Glutamatergic neuron (in vitro differentiated cells): ENCODE measurements at regions not wholly inside any gene's neighbourhood (a gene's known extent, or its start where the extent isn't known, plus 50 kb on each side); places are given as distances from the start of the nearest gene placed in this dataset.

ENCODE experiments used
- DNase-seq: peaks from one replicate; pipeline ENCODE4 v3.0.0; 2022
- H3K27ac Mint-ChIP-seq: one replicate; pipeline ENCODE4 v1.8.0; 2020; ENCODE audit warnings: mild to moderate bottlenecking, mixed read lengths, inconsistent platforms; ENCODE audit not compliant: unreplicated experiment
- H3K27me3 Mint-ChIP-seq: one replicate; pipeline ENCODE4 v1.8.0; 2020; ENCODE audit warnings: mild to moderate bottlenecking, moderate library complexity, mixed read lengths, inconsistent platforms; ENCODE audit not compliant: unreplicated experiment
- H3K36me3 Mint-ChIP-seq: one replicate; pipeline ENCODE4 v1.8.0; 2020; ENCODE audit warnings: mild to moderate bottlenecking, mixed read lengths, inconsistent platforms; ENCODE audit not compliant: unreplicated experiment
- H3K4me1 Mint-ChIP-seq: one replicate; pipeline ENCODE4 v1.8.0; 2020; ENCODE audit warnings: mild to moderate bottlenecking, low read depth, mixed read lengths, inconsistent platforms; ENCODE audit not compliant: unreplicated experiment
- H3K4me3 Mint-ChIP-seq: one replicate; pipeline ENCODE4 v1.8.0; 2020; ENCODE audit warnings: mild to moderate bottlenecking, mixed read lengths, inconsistent platforms; ENCODE audit not compliant: unreplicated experiment
- H3K9me3 Mint-ChIP-seq: one replicate; pipeline ENCODE4 v1.8.0; 2020; ENCODE audit warnings: mild to moderate bottlenecking, moderate library complexity, mixed read lengths, inconsistent platforms; ENCODE audit not compliant: unreplicated experiment
- CTCF ChIP-seq: fragments of 200-600 bp; sonication (generic); IDR thresholded peaks from one replicate; pipeline ENCODE4 v1.5.0; 2021; ENCODE audit not compliant: partially characterized antibody, unreplicated experiment

DNA sequence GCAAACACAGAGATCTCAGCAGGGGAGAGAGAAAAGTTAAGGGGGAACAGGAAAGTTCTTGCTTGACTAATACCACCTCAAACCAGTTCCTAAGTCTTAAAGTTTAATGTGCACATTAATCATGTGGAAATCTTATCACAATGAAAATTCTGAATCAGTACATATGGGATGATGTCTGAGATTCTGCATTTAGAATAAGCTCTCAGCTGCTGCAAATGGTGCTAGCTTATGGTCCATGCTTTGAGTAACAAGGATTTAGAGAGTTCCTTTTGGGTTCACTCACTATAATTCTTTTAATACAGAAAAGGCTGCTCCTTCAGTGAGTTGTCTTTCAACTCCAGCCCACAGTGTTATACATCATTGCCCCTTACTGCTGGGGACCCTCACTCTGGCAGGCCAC lies 99.5 kb upstream of the THRB start:
- Mint-ChIP-seq H3K9me3 (no peaks in the 10 kb centered on the region), H3K36me3 (no peaks in the 10 kb centered on the region), H3K4me1 (peaks cover 4% of the 10 kb centered on the region), H3K27ac (no peak overlapping the region), H3K4me3 (no peak overlapping the region), H3K27me3 (peaks cover 3% of the 10 kb centered on the region)
- no peak for TF ChIP-seq CTCF
- no peak for DNase-seq

GRCh38 chr3:24595796-24596195 lies 101.1 kb upstream of the THRB start:
- Mint-ChIP-seq H3K27me3 (peaks cover 3% of the 10 kb centered on the region), H3K9me3 (no peaks in the 10 kb centered on the region), H3K4me1 (peaks cover 2% of the 10 kb centered on the region), H3K36me3 (no peaks in the 10 kb centered on the region), H3K27ac (no peak overlapping the region), H3K4me3 (no peak overlapping the region)
- no peak for DNase-seq
- TF ChIP-seq CTCF: no peak

GRCh38 chr3:24596626-24597025 lies 102.0 kb upstream of the THRB start:
- Mint-ChIP-seq H3K27me3 (peaks cover 3% of the 10 kb centered on the region), H3K36me3 (no peaks in the 10 kb centered on the region), H3K27ac (no peak overlapping the region), H3K4me3 (no peak overlapping the region), H3K4me1 (no peaks in the 10 kb centered on the region), H3K9me3 (no peaks in the 10 kb centered on the region)
- TF ChIP-seq CTCF: no peak
- DNase-seq: no peak

- no peak overlapping the region for H3K27ac Mint-ChIP-seq
- H3K4me3 Mint-ChIP-seq: no peak overlapping the region
- no peak for TF ChIP-seq CTCF
- H3K4me1 Mint-ChIP-seq: no peaks in the 10 kb centered on the region
- DNase-seq: no peak
- H3K36me3 Mint-ChIP-seq: no peaks in the 10 kb centered on the region
- H3K9me3 Mint-ChIP-seq: no peaks in the 10 kb centered on the region
- no peaks in the 10 kb centered on the region for H3K27me3 Mint-ChIP-seq
Observed at GRCh38 chr3:24598695-24599470, 104.2 kb upstream of the THRB start.

DNA sequence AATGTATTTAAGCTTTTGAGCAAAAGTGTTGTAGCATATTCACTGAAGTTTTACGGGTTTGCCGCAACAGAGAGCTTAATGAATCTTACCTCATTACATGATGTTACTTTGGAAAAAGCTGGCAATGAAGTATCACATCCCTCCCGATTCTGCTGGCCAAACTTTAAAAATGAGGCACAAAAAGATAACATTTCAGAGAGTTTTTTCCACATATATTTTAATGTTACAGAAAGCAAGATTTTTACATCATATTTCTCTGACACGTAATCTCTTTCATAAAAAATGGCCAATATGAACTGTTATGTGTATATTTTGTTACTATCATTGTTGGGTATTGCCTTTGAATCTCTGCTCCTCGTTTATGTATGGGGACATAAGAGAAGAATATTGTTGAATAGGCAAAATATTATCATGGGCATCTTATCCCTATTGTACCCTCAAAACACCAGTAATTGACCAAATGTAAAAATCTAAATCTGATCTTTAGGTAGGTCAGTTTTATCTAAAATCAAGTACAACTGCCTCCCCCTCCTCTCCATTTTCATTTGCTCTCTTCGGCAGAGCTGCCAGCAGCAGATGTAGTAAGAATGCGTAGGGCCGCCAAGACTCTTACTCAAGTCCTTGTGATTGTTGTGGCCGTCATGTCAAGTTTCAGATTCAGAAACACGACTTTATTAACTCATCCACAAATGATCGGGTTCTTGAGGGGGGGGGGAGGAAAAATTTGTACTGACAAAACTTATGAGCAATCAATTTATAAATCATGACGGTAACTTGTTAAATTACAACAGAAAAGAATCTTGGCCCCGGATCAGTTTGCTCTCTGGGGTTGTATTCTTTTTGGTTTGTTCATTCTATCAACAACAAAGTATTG lies 106.7 kb upstream of the THRB start:
- no peak for TF ChIP-seq CTCF

More for the DNA sequence above, 106.7 kb upstream of the THRB start:
- H3K9me3 Mint-ChIP-seq: no peaks in the 10 kb centered on the region
- no peaks in the 10 kb centered on the region for H3K4me1 Mint-ChIP-seq
- H3K36me3 Mint-ChIP-seq: no peaks in the 10 kb centered on the region
- DNase-seq: no peak
- no peaks in the 10 kb centered on the region for H3K27me3 Mint-ChIP-seq
- H3K4me3 Mint-ChIP-seq: no peak overlapping the region
- no peak overlapping the region for H3K27ac Mint-ChIP-seq
